ENCODE measurements at regions not wholly inside any gene's neighbourhood (a gene's known extent, or its start where the extent isn't known, plus 50 kb on each side); places are given as distances from the start of the nearest gene placed in this dataset.

DNA sequence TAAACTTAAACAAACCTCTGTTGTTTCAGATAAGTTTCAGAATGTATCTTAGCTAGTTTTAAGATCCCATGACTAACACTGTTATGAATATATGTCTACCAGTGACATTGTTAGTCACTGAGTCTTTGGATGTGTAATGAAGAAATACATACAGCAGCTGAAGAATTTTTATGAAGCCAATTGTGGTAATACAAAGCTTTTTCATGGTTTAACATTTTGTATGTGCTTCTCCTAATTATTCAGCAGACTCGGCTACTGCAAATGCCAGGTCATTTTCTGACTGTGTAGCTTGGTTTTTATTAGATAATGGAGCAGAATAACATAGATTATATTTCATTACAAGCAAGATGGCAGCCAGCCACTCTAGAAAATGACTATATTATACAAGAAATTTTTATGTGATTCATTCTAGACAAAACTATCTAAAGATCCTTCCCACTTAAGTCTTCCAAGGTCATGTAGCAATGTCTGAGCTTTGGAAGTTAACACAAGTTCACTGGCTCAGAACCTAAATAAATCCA is 147.8 kb downstream of the TNFSF18 start:
- H3K27ac Mint-ChIP-seq (ENCODE audit: unreplicated experiment) = peak overlapping the region; percentile 58
- DNase-seq (ENCODE audit: extremely low spot score, unreplicated experiment) = no peak
- H3K9me3 Mint-ChIP-seq (ENCODE audit: unreplicated experiment) = no peaks in the 10 kb centered on the region
- H3K4me1 Mint-ChIP-seq (ENCODE audit: unreplicated experiment) = peaks cover 52% of the 10 kb centered on the region
- peaks cover 2% of the 10 kb centered on the region for H3K36me3 Mint-ChIP-seq (ENCODE audit: unreplicated experiment)
- TF ChIP-seq, protein P1, sequence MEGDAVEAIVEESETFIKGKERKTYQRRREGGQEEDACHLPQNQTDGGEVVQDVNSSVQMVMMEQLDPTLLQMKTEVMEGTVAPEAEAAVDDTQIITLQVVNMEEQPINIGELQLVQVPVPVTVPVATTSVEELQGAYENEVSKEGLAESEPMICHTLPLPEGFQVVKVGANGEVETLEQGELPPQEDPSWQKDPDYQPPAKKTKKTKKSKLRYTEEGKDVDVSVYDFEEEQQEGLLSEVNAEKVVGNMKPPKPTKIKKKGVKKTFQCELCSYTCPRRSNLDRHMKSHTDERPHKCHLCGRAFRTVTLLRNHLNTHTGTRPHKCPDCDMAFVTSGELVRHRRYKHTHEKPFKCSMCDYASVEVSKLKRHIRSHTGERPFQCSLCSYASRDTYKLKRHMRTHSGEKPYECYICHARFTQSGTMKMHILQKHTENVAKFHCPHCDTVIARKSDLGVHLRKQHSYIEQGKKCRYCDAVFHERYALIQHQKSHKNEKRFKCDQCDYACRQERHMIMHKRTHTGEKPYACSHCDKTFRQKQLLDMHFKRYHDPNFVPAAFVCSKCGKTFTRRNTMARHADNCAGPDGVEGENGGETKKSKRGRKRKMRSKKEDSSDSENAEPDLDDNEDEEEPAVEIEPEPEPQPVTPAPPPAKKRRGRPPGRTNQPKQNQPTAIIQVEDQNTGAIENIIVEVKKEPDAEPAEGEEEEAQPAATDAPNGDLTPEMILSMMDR (IDR thresholded peaks at IDR 0.05) = no peak
- no peak overlapping the region for H3K4me3 Mint-ChIP-seq (ENCODE audit: unreplicated experiment)
- H3K27me3 Mint-ChIP-seq (ENCODE audit: unreplicated experiment) = no peaks in the 10 kb centered on the region

DNA sequence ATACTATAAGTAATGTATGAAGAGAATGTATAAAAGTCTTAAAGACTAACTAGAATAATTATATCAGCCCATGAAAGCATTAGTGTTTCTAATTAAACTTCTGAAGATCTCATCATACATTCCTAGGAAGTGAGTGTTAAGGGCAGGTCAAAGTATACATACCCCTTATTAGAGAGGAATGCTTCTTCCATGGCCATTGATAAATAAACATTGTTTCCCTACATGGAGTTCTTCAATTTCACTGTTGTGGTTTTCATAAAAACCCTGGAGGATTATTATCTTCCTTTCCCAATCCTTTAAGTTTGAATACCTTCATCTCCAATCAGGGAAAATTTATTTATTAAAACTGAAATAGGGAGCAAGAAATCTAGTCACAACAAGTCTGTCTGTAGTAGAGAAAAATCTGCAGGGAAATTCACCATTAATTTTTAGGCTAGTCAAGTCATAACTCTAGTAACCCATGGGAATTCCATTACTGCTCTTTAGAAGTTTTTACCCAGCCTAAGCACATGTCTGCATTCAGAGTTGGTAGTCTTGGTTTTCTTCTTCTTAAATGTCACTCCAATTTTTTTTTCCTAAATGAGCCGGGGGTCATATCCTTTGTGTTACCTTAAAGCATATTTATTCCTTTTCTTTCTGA is 147.0 kb downstream of the TNFSF18 start:
- DNase-seq (ENCODE audit: extremely low spot score, unreplicated experiment) = no peak
- Mint-ChIP-seq H3K9me3 (ENCODE audit: unreplicated experiment) (peaks cover 7% of the 10 kb centered on the region), H3K4me1 (ENCODE audit: unreplicated experiment) (peaks cover 49% of the 10 kb centered on the region), H3K36me3 (ENCODE audit: unreplicated experiment) (peaks cover 2% of the 10 kb centered on the region), H3K27ac (ENCODE audit: unreplicated experiment) (peak overlapping the region; percentile 74), H3K4me3 (ENCODE audit: unreplicated experiment) (no peak overlapping the region), H3K27me3 (ENCODE audit: unreplicated experiment) (no peaks in the 10 kb centered on the region)
- TF ChIP-seq, protein P1 (IDR thresholded peaks at IDR 0.05) = no peak

DNA sequence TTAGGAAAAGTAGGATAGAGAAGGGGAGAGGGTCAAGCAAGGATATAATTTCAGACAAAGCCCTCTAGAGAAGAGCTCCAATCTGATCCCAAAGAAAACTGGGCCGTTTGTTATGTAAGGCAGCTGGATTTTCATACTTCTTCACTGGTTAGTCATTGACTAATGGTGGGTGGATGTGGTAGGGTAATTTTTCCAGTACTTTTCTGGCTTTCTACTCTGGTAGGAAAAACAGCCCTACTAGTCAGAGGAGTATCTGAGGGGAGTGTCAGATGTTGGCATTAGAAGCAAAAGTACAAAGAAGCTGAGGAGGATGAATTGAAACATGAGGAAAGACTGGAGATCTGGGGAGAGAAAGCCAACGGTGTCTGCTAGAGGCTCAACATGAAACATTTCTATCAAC is 145.3 kb downstream of the TNFSF18 start:
- H3K4me3 Mint-ChIP-seq (ENCODE audit: unreplicated experiment) = no peak overlapping the region
- peaks cover 2% of the 10 kb centered on the region for H3K36me3 Mint-ChIP-seq (ENCODE audit: unreplicated experiment)
- TF ChIP-seq, protein P1 (IDR thresholded peaks at IDR 0.05) = no peak
- H3K27ac Mint-ChIP-seq (ENCODE audit: unreplicated experiment) = no peak overlapping the region
- no peak for DNase-seq (ENCODE audit: extremely low spot score, unreplicated experiment)
- peaks cover 56% of the 10 kb centered on the region for H3K4me1 Mint-ChIP-seq (ENCODE audit: unreplicated experiment)
- peaks cover 9% of the 10 kb centered on the region for H3K9me3 Mint-ChIP-seq (ENCODE audit: unreplicated experiment)
- no peaks in the 10 kb centered on the region for H3K27me3 Mint-ChIP-seq (ENCODE audit: unreplicated experiment)

DNA sequence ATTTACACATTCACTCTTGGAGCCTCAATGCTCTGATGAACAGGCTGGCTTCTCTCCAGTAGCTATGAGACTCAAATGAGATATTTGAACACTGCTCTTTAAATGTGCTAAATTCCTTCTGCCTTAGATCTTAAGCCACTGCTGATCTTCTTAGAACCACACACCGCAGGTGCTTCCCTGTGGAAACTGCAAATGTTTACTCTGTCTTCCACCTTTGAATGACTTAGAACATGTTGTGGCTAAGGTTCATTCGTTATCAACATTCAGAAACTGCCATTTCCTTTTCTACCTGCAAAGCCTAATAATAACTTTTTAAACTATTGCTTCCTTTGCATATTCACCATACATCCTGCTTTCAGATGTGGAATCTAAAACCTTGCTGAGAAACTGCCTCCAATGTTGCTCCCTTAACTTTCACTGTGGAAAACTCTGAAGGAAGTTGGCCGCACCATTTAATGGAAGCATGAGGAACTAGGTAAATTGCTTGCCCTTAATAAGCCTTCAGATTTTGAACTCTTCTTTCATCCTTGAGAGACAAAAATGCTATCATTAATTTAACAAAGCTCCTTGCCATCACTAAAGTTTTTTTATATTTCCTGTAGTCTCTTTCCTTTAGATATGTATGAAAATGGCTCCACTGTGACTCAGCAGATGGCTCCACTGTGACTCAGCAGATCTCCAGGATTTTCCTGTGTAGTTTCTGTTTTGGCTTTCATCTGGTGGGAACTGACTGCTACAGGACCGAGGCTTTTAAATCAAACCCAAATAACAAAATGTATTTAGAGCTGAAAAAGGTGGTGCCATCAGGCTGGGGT is 143.8 kb downstream of the TNFSF18 start:
- TF ChIP-seq, protein P1 (IDR thresholded peaks at IDR 0.05) = no peak
- Mint-ChIP-seq H3K4me3 (ENCODE audit: unreplicated experiment) (no peak overlapping the region), H3K27me3 (ENCODE audit: unreplicated experiment) (no peaks in the 10 kb centered on the region), H3K9me3 (ENCODE audit: unreplicated experiment) (peaks cover 9% of the 10 kb centered on the region), H3K4me1 (ENCODE audit: unreplicated experiment) (peaks cover 52% of the 10 kb centered on the region), H3K27ac (ENCODE audit: unreplicated experiment) (peak overlapping the region; percentile 78), H3K36me3 (ENCODE audit: unreplicated experiment) (no peaks in the 10 kb centered on the region)
- DNase-seq (ENCODE audit: extremely low spot score, unreplicated experiment) = no peak

DNA sequence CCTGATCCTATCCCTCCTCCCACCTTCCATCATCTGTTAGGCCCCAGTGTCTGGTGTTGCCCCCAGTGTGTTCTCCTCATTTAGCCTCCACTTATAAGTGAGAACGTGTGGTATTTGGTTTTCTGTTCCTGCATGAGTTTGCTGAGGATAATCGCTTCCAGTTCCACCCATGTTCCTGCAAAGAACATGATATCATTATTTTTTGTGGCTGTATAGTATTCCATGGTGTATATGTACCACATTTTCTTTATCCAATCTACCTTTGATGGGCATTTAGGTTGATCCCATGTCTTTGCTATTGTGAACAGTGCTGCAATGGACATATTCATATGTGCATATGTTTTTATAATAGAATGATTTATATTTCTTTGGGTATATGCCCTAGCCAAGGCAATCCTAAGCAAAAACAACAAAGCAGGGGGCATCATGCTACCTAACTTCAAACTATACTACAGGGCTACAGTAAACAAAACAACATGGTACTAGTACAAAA is 142.9 kb downstream of the TNFSF18 start:
- no peak overlapping the region for H3K4me3 Mint-ChIP-seq (ENCODE audit: unreplicated experiment)
- peaks cover 46% of the 10 kb centered on the region for H3K4me1 Mint-ChIP-seq (ENCODE audit: unreplicated experiment)
- H3K9me3 Mint-ChIP-seq (ENCODE audit: unreplicated experiment) = peaks cover 16% of the 10 kb centered on the region
- TF ChIP-seq, protein P1 (IDR thresholded peaks at IDR 0.05) = no peak
- H3K27me3 Mint-ChIP-seq (ENCODE audit: unreplicated experiment) = no peaks in the 10 kb centered on the region
- H3K36me3 Mint-ChIP-seq (ENCODE audit: unreplicated experiment) = no peaks in the 10 kb centered on the region
- DNase-seq (ENCODE audit: extremely low spot score, unreplicated experiment) = no peak
- no peak overlapping the region for H3K27ac Mint-ChIP-seq (ENCODE audit: unreplicated experiment)
